ENCODE measurements at regions not wholly inside any gene's neighbourhood (a gene's known extent, or its start where the extent isn't known, plus 50 kb on each side); places are given as distances from the start of the nearest gene placed in this dataset.

GRCh38 chr7:42378149-42378548 lies 141.1 kb upstream of the GLI3 start:
- H3K9ac ChIP-seq (ENCODE audit: low read length) = no peak overlapping the region
- H3K27ac ChIP-seq (ENCODE audit: low read length) = no peak overlapping the region
- no peaks in the 10 kb centered on the region for H3K79me2 ChIP-seq (ENCODE audit: low read length)
- H3K4me3 ChIP-seq (ENCODE audit: low read length) = no peak overlapping the region
- H3K27me3 ChIP-seq (ENCODE audit: low read depth, low read length) = no peaks in the 10 kb centered on the region
- no peaks in the 10 kb centered on the region for H3K4me1 ChIP-seq (ENCODE audit: low read length)
- H3K4me2 ChIP-seq (ENCODE audit: low read length) = no peak overlapping the region
- no peaks in the 10 kb centered on the region for H3K9me3 ChIP-seq (ENCODE audit: insufficient read depth, low read length)
- H4K20me1 ChIP-seq (ENCODE audit: insufficient read depth, low read length) = no peaks in the 10 kb centered on the region
- H3K36me3 ChIP-seq (replicated peaks; ENCODE audit: low read depth, low read length) = no peaks in the 10 kb centered on the region
- TF ChIP-seq CTCF (IDR thresholded peaks at IDR 0.05; ENCODE audit: low read depth, low read length) = no peak
- TF ChIP-seq EZH2phosphoT487 (IDR thresholded peaks at IDR 0.05; ENCODE audit: low read depth) = no peak
- H2AFZ ChIP-seq (ENCODE audit: low read depth, low read length) = no peak overlapping the region

GRCh38 chr7:42373285-42373684 lies 136.3 kb upstream of the GLI3 start:
- no peak overlapping the region for H3K27ac ChIP-seq (ENCODE audit: low read length)
- no peak for TF ChIP-seq CTCF (IDR thresholded peaks at IDR 0.05; ENCODE audit: low read depth, low read length)
- no peak for TF ChIP-seq EZH2phosphoT487 (IDR thresholded peaks at IDR 0.05; ENCODE audit: low read depth)
- H3K36me3 ChIP-seq (replicated peaks; ENCODE audit: low read depth, low read length) = no peaks in the 10 kb centered on the region
- no peaks in the 10 kb centered on the region for H3K79me2 ChIP-seq (ENCODE audit: low read length)
- H2AFZ ChIP-seq (ENCODE audit: low read depth, low read length) = no peak overlapping the region
- H3K9me3 ChIP-seq (ENCODE audit: insufficient read depth, low read length) = no peaks in the 10 kb centered on the region
- no peak overlapping the region for H3K4me2 ChIP-seq (ENCODE audit: low read length)
- H4K20me1 ChIP-seq (ENCODE audit: insufficient read depth, low read length) = no peaks in the 10 kb centered on the region
- H3K27me3 ChIP-seq (ENCODE audit: low read depth, low read length) = no peaks in the 10 kb centered on the region
- H3K9ac ChIP-seq (ENCODE audit: low read length) = no peak overlapping the region
- no peaks in the 10 kb centered on the region for H3K4me1 ChIP-seq (ENCODE audit: low read length)
- no peak overlapping the region for H3K4me3 ChIP-seq (ENCODE audit: low read length)

- Histone ChIP-seq H3K27me3 (ENCODE audit: low read depth, low read length) (no peaks in the 10 kb centered on the region), H4K20me1 (ENCODE audit: insufficient read depth, low read length) (no peaks in the 10 kb centered on the region), H3K9ac (ENCODE audit: low read length) (no peak overlapping the region), H3K4me1 (ENCODE audit: low read length) (no peaks in the 10 kb centered on the region), H3K36me3 (replicated peaks; ENCODE audit: low read depth, low read length) (no peaks in the 10 kb centered on the region), H2AFZ (ENCODE audit: low read depth, low read length) (no peak overlapping the region), H3K79me2 (ENCODE audit: low read length) (no peaks in the 10 kb centered on the region), H3K4me2 (ENCODE audit: low read length) (no peak overlapping the region), H3K27ac (ENCODE audit: low read length) (no peak overlapping the region), H3K9me3 (ENCODE audit: insufficient read depth, low read length) (no peaks in the 10 kb centered on the region), H3K4me3 (ENCODE audit: low read length) (no peak overlapping the region)
- TF ChIP-seq CTCF (IDR thresholded peaks at IDR 0.05; ENCODE audit: low read depth, low read length) (no peak), EZH2phosphoT487 (IDR thresholded peaks at IDR 0.05; ENCODE audit: low read depth) (no peak)
Measured at GRCh38 chr7:42372479-42372878, 135.5 kb upstream of the GLI3 start.

GRCh38 chr7:42359946-42360345 lies 122.9 kb upstream of the GLI3 start:
- TF ChIP-seq CTCF (IDR thresholded peaks at IDR 0.05; ENCODE audit: low read depth, low read length) (no peak), EZH2phosphoT487 (IDR thresholded peaks at IDR 0.05; ENCODE audit: low read depth) (no peak)
- Histone ChIP-seq H3K9me3 (ENCODE audit: insufficient read depth, low read length) (no peaks in the 10 kb centered on the region), H3K27ac (ENCODE audit: low read length) (no peak overlapping the region), H3K36me3 (replicated peaks; ENCODE audit: low read depth, low read length) (no peaks in the 10 kb centered on the region), H3K4me3 (ENCODE audit: low read length) (no peak overlapping the region), H3K4me1 (ENCODE audit: low read length) (no peaks in the 10 kb centered on the region), H3K27me3 (ENCODE audit: low read depth, low read length) (no peaks in the 10 kb centered on the region), H4K20me1 (ENCODE audit: insufficient read depth, low read length) (no peaks in the 10 kb centered on the region), H3K79me2 (ENCODE audit: low read length) (no peaks in the 10 kb centered on the region), H3K4me2 (ENCODE audit: low read length) (no peak overlapping the region), H2AFZ (ENCODE audit: low read depth, low read length) (no peak overlapping the region), H3K9ac (ENCODE audit: low read length) (no peak overlapping the region)
